B cell (primary cell): ENCODE measurements at regions not wholly inside any gene's neighbourhood (a gene's known extent, or its start where the extent isn't known, plus 50 kb on each side); places are given as distances from the start of the nearest gene placed in this dataset.

Experiments used
- ATAC-seq: fragments of 200-7000 bp; cut with Tn5 transposase; one replicate; pipeline ENCODE4 v1.10.0; 2021; ENCODE audit warnings: low read depth, mild to moderate bottlenecking, moderate number of reproducible peaks, moderate library complexity
- CTCF ChIA-PET: fragments of 350-600 bp; sonication (Branson Sonifier 250); formaldehyde crosslinking; loops from one replicate; lab custom pipeline; 2021; ENCODE audit warnings: antibody characterized with exemption, inconsistent platforms; lab: Charles Lee
- POLR2A ChIA-PET: fragments of 350-600 bp; sonication (Branson Sonifier 250); formaldehyde crosslinking; loops from one replicate; lab custom pipeline; 2021; ENCODE audit warnings: antibody characterized with exemption; lab: Charles Lee
- DNase-seq: peaks from one replicate; pipeline ENCODE4 v3.0.0; 2013
- H2AFZ ChIP-seq: 2 replicates; pipeline ENCODE4 v1.6.1; 2012; ENCODE audit warnings: mild to moderate bottlenecking, low read depth, low read length; ENCODE audit not compliant: insufficient read depth, poor library complexity, severe bottlenecking
- H3K27ac ChIP-seq, 2 donors: 1 replicate in 1 of 2; 2 replicates in 1 of 2; pipeline ENCODE4 v1.5.1; 2012 to 2013; ENCODE audit warnings: low read length in 2 of 2, mild to moderate bottlenecking in 2 of 2, moderate library complexity in 1 of 2
- H3K27me3 ChIP-seq, 4 experiments: fragments of 200-600 bp in 1 of 4; sonication (generic) in 1 of 4; replicated peaks in 1 of 4; 1 replicate in 2 of 4; 2 replicates in 2 of 4; pipeline versions ENCODE4 v1.6.1 to v1.7.0; 2013 to 2016; ENCODE audit warnings: low read length in 3 of 4, mild to moderate bottlenecking in 2 of 4, mixed read lengths in 1 of 4, moderate library complexity in 1 of 4; ENCODE audit not compliant: insufficient read depth in 4 of 4, control insufficient read depth in 3 of 4; ENCODE audit errors: control extremely low read depth in 1 of 4
- H3K36me3 ChIP-seq, 2 experiments: replicated peaks in 1 of 2; 1 replicate in 1 of 2; 2 replicates in 1 of 2; pipeline versions ENCODE4 v1.6.1 to v1.7.1; 2013; ENCODE audit warnings: low read length in 1 of 2; ENCODE audit not compliant: insufficient read depth in 2 of 2, control insufficient read depth in 1 of 2; ENCODE audit errors: control extremely low read depth in 1 of 2, extremely low read depth in 1 of 2
- H3K4me1 ChIP-seq, 2 donors: fragments of 200-600 bp in 1 of 2; sonication (generic) in 1 of 2; 1 replicate in 1 of 2; 2 replicates in 1 of 2; pipeline versions ENCODE4 v1.5.1 to v1.6.1; 2013 to 2017; ENCODE audit warnings: low read length in 2 of 2; ENCODE audit not compliant: control insufficient read depth in 2 of 2, insufficient read depth in 2 of 2
- H3K4me2 ChIP-seq: replicated peaks from 2 replicates; pipeline ENCODE3; 2012; ENCODE audit warnings: mild to moderate bottlenecking, low read depth, low read length; ENCODE audit not compliant: poor library complexity, severe bottlenecking
- H3K4me3 ChIP-seq, 5 experiments: fragments of 200-600 bp in 1 of 5; sonication (generic) in 1 of 5; 1 replicate in 3 of 5; 2 replicates in 2 of 5; pipeline versions ENCODE4 v1.5.1 to v1.7.0; 2011 to 2016; ENCODE audit warnings: low read length in 4 of 5, mild to moderate bottlenecking in 4 of 5, low read depth in 2 of 5, control low read depth in 1 of 5, moderate library complexity in 1 of 5; ENCODE audit not compliant: insufficient read depth in 1 of 5; ENCODE audit errors: control extremely low read depth in 1 of 5, extremely low read depth in 1 of 5
- H3K79me2 ChIP-seq: fragments of 200-600 bp; sonication (generic); one replicate; pipeline ENCODE4 v1.6.0; 2016; ENCODE audit warnings: low read length; ENCODE audit not compliant: control insufficient read depth, insufficient read depth
- H3K9ac ChIP-seq: fragments of 200-600 bp; sonication (generic); 2 replicates; pipeline ENCODE4 v1.6.1; 2017; ENCODE audit warnings: mild to moderate bottlenecking, low read length, moderate library complexity
- H3K9me3 ChIP-seq, 3 donors: one replicate each; pipeline versions ENCODE4 v1.6.1 to v1.7.1; 2013; ENCODE audit warnings: low read length in 2 of 3; ENCODE audit not compliant: control insufficient read depth in 2 of 3, insufficient read depth in 1 of 3; ENCODE audit errors: control extremely low read depth in 1 of 3
- H4K20me1 ChIP-seq: 2 replicates; pipeline ENCODE4 v1.6.0; 2012; ENCODE audit warnings: mild to moderate bottlenecking, low read length; ENCODE audit not compliant: insufficient read depth, control insufficient read depth, poor library complexity, severe bottlenecking
- H3K27ac Mint-ChIP-seq: one replicate; pipeline ENCODE4 v1.8.0; 2021; ENCODE audit warnings: mixed read lengths
- H3K27me3 Mint-ChIP-seq: one replicate; pipeline ENCODE4 v1.8.0; 2021; ENCODE audit warnings: mixed read lengths
- H3K4me1 Mint-ChIP-seq: one replicate; pipeline ENCODE4 v1.8.0; 2021; ENCODE audit warnings: mixed read lengths
- H3K4me3 Mint-ChIP-seq: one replicate; pipeline ENCODE4 v1.8.0; 2021; ENCODE audit warnings: mixed read lengths
- H3K9me3 Mint-ChIP-seq: one replicate; pipeline ENCODE4 v1.8.0; 2022; ENCODE audit warnings: mixed read lengths; ENCODE audit not compliant: insufficient read depth
- CTCF ChIP-seq: fragments of 200-600 bp; IDR thresholded peaks from one replicate; pipeline ENCODE4 v1.8.0; 2022; ENCODE audit warnings: antibody characterized with exemption, mild to moderate bottlenecking
- EZH2 ChIP-seq: IDR thresholded peaks from 2 replicates; pipeline ENCODE4 v1.6.1; 2012; ENCODE audit warnings: borderline replicate concordance, low read depth, mild to moderate bottlenecking, moderate library complexity, low read length; ENCODE audit not compliant: insufficient read depth, poor library complexity, severe bottlenecking
- WGBS: methylation state at CpG from one replicate; pipeline ENCODE4 v1.1.5; 2013; ENCODE audit warnings: missing lambda C conversion rate; ENCODE audit not compliant: insufficient coverage; 5-methylcytosine and 5-hydroxymethylcytosine counted together
- intact Hi-C: fragments of 100-400 bp; cut with micrococcal nuclease; formaldehyde crosslinking; loops from one replicate; pipeline ENCODE4 v1.10.0; 2022

GRCh38 chr3:107969994-107970819 is 120.6 kb downstream of the CD47 start:
- Histone ChIP-seq H3K4me1 (no peaks in the 10 kb centered on the region), H3K9me3 (no peaks in the 10 kb centered on the region), H3K27me3 (no peaks in the 10 kb centered on the region), H3K4me2 (no peak overlapping the region), H3K4me3 (no peak overlapping the region), H3K9ac (no peak overlapping the region), H3K79me2 (no peaks in the 10 kb centered on the region), H4K20me1 (no peaks in the 10 kb centered on the region), H3K36me3 (no peaks in the 10 kb centered on the region), H2AFZ (no peak overlapping the region), H3K27ac (no peak overlapping the region)
- H3K9me3 Mint-ChIP-seq, result no peaks in the 10 kb centered on the region
- no peak overlapping the region for H3K4me3 Mint-ChIP-seq
- peaks cover 6% of the 10 kb centered on the region for H3K4me1 Mint-ChIP-seq
- intact Hi-C loops, result no loop called here
- CTCF ChIA-PET, result interaction anchor here (1.1 kb wide), 1 partner anchor 37 kb away, joined by 3 read pairs; no protein-coding TSS in a partner anchor
- POLR2A ChIA-PET, result no interaction called here
- WGBS, result 85% methylated on average over 7 of the region's 9 CpGs
- H3K27ac Mint-ChIP-seq, result no peak overlapping the region
- no peak for TF ChIP-seq CTCF
- TF ChIP-seq EZH2, result no peak
- H3K27me3 Mint-ChIP-seq, result no peaks in the 10 kb centered on the region
- DNase-seq (no peak), ATAC-seq (no peak)

- no peaks in the 10 kb centered on the region for H3K36me3 ChIP-seq
- H3K4me2 ChIP-seq, result no peak overlapping the region
- no peaks in the 10 kb centered on the region for H3K79me2 ChIP-seq
- no peaks in the 10 kb centered on the region for H3K27me3 ChIP-seq
- Mint-ChIP-seq H3K27me3 (no peaks in the 10 kb centered on the region), H3K4me1 (peaks cover 5% of the 10 kb centered on the region), H3K9me3 (no peaks in the 10 kb centered on the region), H3K4me3 (no peak overlapping the region), H3K27ac (no peak overlapping the region)
- TF ChIP-seq EZH2 (no peak), CTCF (no peak)
- H4K20me1 ChIP-seq, result no peaks in the 10 kb centered on the region
- DNase-seq (no peak), ATAC-seq (no peak)
- H2AFZ ChIP-seq, result no peak overlapping the region
- no peak overlapping the region for H3K9ac ChIP-seq
- no peak overlapping the region for H3K4me3 ChIP-seq
- 96% methylated on average over 4 of the region's 4 CpGs for WGBS
- no peak overlapping the region for H3K27ac ChIP-seq
- H3K4me1 ChIP-seq, result no peaks in the 10 kb centered on the region
- H3K9me3 ChIP-seq, result no peaks in the 10 kb centered on the region
- intact Hi-C loops, result no loop called here
- ChIA-PET CTCF (no interaction called here), POLR2A (no interaction called here)
These were observed 121.3 kb downstream of the CD47 start for GRCh38 chr3:107969525-107969924.
